HG02852 (cell line): ENCODE measurements at regions not wholly inside any gene's neighbourhood (a gene's known extent, or its start where the extent isn't known, plus 50 kb on each side); places are given as distances from the start of the nearest gene placed in this dataset.

Experiments
- ATAC-seq: cut with Tn5 transposase; IDR thresholded peaks from one replicate; pipeline ENCODE4 v1.9.1; 2021; ENCODE audit warnings: mild to moderate bottlenecking, moderate library complexity; ENCODE audit not compliant: unreplicated experiment

GRCh38 chr22:48573766-48574165, 1253.9 kb downstream of the BRD1 start:
- ATAC-seq = no peak

- no peak for ATAC-seq
These were observed 1254.7 kb downstream of the BRD1 start for GRCh38 chr22:48572951-48573350.

GRCh38 chr22:48570912-48571311, 1256.8 kb downstream of the BRD1 start:
- ATAC-seq = no peak

- ATAC-seq = no peak
These were observed 1258.0 kb downstream of the BRD1 start for GRCh38 chr22:48569476-48570233.

GRCh38 chr22:48568736-48569330, 1258.8 kb downstream of the BRD1 start:
- ATAC-seq = no peak

- no peak for ATAC-seq
These were observed 1260.3 kb downstream of the BRD1 start for GRCh38 chr22:48567213-48567975.

GRCh38 chr22:48566741-48567140, 1260.9 kb downstream of the BRD1 start:
- ATAC-seq = no peak

GRCh38 chr22:48565901-48566501, 1261.7 kb downstream of the BRD1 start:
- ATAC-seq = no peak

- ATAC-seq = no peak
These were observed 1262.7 kb downstream of the BRD1 start for GRCh38 chr22:48564995-48565394.

GRCh38 chr22:48563966-48564330, 1263.7 kb downstream of the BRD1 start:
- ATAC-seq = no peak

GRCh38 chr22:48563118-48563965, 1264.3 kb downstream of the BRD1 start:
- no peak for ATAC-seq

GRCh38 chr22:48561676-48562075, 1266.0 kb downstream of the BRD1 start:
- ATAC-seq = no peak

GRCh38 chr22:48560836-48561235, 1266.8 kb downstream of the BRD1 start:
- no peak for ATAC-seq

GRCh38 chr22:48560389-48560751, 1267.3 kb downstream of the BRD1 start:
- no peak for ATAC-seq

- ATAC-seq = no peak
These were observed 1267.9 kb downstream of the BRD1 start for GRCh38 chr22:48559647-48560388.

GRCh38 chr22:48558606-48559402, 1268.9 kb downstream of the BRD1 start:
- ATAC-seq = no peak

- no peak for ATAC-seq
These were observed 1269.7 kb downstream of the BRD1 start for GRCh38 chr22:48558016-48558415.

- no peak for ATAC-seq
These were observed 1270.2 kb downstream of the BRD1 start for GRCh38 chr22:48557473-48557872.

GRCh38 chr22:48556751-48557150, 1270.9 kb downstream of the BRD1 start:
- ATAC-seq = no peak
